Myocyte (in vitro differentiated cells): ENCODE measurements at regions not wholly inside any gene's neighbourhood (a gene's known extent, or its start where the extent isn't known, plus 50 kb on each side); places are given as distances from the start of the nearest gene placed in this dataset.
"Not testable (repeated sequence)": the region's sequence is repeated elsewhere in the genome, so short reads cannot be mapped to it uniquely, and the experiment has no call there.

Experiments used
- DNase-seq: peaks from one replicate; pipeline ENCODE4 v3.0.0-alpha.2; 2012; ENCODE audit warnings: low read depth

DNA sequence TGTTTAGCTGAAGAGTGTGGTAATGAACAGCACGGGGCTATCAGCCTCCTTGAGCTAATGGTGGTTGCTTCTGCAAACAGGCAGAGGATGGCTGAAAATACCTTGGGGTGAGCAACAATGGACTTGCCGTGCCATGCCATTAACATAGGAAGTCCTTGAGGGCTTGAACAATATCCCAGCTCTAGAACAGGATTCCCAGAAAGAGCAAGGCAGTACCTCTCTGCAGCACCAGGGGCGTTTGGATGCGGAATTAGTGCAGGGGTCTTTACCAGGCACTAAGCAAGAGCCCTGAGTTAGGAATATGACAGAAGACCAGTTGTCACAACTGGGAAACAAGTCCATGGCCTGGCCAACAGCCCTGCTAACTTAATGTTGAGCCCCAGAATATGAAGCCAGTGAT lies 143.2 kb upstream of the COBL start:
- no peak for DNase-seq

DNA sequence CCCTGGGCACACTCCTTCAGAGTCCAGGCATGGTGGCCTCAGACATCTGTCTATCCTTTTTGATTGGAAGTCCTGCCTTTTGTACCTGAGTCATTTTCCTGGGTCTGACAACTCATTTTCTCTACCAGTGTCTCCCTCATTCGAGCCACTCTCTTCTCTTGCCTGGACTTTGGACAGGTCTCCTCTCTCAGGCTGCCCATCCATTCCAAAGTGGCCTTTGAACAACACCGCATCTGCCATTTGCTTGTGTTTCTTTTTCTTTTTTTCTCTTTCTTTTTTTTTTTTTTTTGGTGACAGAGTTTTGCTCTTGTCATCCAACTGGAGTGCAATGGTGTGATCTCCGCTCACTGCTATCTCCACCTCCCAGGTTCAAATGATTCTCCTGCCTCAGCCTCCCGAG lies 142.1 kb upstream of the COBL start:
- no peak for DNase-seq

DNA sequence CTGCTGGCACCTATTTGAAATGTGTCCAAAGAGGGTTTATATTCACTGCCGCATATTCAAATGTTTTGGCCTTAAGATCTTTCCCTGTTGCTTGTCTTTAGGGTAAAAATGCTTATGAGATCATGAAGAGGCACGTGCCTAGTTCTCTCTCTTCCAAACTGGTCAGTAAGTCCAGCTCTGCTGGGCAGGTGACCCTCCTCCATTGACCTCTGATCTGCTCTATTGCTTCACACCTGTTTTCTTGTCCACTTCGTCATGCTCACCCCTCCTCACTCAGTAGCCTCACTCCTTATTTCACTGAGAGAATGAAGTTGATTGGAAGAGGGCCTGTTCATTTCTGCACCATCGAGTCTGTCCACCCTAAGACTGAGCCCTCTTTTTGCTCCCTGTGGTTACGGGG lies 140.5 kb upstream of the COBL start:
- DNase-seq = no peak

DNA sequence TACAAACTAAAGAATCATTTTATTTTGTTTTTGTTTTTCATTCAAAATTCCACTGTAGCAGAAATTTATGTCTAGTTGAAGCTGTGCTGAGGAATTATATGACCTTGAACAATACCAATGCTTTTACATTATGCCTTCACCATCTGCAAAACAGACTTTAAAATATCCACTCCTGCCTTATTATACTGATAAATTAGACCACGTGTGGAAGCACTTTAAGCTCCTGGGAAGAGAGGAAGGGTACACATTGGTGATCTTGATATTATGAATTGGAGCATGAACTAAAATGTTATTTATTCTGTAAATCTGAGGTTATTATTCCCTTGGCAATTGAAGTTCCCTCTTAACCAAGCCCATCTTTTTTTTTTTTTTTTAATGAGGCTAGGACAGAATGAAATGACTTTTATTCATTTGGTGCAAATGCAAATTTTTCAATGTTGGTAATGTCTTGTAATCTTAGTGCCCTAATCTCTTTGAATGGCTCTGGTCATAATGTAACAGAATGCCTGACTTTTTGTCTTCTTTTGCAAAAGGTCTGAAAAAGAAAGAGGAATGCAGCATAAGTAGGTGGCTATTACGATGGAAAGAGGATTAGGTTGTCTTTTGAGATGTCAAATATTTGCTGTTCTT lies 139.9 kb upstream of the COBL start:
- no peak for DNase-seq

DNA sequence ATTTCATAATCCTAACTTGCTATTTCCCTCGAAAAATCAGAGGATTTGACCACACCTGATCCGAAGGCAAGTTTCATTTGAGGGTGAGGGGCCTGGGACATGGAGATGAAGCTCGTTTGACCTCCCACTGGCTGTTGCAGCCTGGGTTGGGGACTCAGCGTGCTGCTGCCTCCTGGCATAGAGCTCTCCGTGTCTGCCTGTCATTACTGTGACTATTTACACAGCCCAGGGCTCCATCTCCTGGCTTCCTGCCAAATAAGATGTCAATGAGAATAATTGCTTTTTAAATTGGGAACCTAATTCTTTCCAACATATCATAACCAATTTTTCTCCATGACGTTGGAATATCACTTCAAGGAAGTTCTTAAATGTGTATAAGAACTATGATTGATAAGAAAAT lies 139.3 kb upstream of the COBL start:
- DNase-seq = no peak

DNA sequence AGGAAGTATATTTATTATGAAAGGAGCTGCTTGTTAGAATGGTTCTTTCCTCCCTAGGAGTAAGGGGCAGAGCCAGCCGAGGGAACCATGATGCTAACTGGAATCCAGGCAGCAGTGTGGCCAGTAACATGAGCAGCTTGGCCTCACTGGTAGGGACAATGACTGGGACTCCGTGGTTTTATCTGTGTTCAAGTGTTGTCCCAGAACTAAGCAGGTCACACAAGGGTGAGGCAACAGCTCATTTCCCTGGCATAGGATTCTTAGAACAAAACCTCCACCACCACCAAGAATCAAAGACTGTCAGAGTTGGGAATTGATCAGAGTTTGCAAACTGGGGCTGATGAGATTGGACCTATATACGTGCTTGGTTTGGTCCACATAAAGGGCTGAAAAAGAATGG lies 138.9 kb upstream of the COBL start:
- DNase-seq = no peak

DNA sequence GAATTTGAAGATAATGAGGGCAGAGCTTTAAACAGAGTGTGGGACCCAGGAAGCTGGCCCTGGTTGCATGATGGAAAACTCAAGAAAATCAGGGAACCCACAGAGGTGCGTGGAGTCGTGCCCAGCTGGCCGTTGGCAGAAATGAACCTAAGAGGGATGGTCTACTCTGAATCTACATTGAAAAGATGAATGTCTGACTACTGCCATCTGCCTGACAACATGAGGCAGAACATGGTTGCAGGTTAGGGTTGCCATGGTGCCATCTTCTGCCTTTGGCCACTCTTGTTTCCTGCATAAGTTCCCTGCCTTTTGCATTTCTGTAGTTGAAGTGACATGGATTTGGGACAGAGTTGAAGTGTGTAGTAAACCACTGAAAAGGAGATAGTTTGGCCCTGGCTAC lies 138.5 kb upstream of the COBL start:
- no peak for DNase-seq

DNA sequence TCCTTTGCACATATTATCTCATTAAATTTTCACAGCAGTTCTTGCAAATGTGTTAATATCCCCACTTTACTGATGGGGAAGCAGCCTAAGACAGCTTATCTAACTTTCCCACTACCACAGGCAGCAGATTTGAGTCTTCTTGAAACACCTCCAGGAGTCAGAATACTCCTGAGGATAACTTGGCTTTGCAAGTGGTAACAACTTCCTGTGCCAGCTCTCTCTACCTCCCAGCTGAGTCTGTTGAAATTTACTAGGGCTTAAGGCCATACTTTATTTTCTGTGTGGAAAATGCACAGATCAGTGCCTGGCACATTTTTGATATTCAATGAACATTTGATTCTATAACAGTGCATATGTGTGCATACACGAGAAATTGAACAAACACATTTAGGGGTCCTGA lies 136.1 kb upstream of the COBL start:
- DNase-seq = no peak

DNA sequence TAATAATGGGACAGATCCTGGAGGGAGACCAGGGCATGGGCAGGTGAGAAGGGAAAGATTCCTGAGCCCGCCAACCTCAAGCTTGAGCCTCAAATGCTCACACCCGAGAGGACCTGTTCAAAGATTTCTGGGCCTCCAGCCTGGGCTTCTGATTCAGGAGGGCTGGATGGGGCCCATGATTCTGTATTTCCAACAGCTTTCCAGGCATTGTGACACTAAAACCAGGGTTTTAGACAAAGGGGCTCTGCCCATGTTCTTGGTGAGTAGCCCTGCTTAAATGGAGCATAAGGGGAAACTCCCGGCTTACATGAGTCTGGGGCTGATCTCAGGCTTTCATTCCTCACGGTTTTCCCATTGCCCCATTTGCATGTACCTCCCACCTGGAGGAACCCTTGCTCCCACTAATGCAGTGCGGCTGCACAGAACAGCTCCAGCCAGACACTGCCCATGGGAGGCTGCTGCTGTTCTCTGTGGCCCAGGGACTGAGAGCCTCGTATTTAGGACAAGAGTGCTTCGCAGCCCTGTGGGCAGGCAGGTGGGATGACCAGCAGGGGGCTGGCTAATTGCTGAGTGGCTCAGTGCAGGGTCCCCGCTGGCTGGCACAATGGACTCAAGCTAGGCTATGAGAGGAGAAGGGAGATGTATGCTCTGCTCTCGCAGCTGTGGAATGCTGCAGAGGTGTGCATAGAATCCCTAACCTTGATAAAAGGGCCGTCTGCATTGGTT lies 135.3 kb upstream of the COBL start:
- DNase-seq = no peak

DNA sequence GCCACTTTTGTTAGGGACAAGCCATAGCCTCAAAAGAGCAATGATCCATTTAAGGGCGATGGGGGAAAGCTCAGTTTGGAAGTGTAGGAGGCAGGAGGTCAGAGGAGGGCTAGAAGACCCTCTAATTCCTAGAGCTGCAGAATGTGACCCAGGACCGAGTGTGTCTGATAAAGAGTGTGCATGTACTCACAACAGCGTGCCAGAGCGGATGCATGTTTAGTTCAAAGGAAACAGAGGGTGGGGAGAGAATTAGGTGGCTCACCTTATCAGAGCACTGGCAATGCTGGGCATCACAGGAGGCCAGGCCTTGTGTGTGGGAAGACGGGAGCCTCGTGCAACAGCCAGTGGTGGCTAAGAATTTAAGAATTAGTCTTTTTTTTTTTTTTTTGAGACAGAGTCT lies 133.9 kb upstream of the COBL start:
- DNase-seq = no peak

DNA sequence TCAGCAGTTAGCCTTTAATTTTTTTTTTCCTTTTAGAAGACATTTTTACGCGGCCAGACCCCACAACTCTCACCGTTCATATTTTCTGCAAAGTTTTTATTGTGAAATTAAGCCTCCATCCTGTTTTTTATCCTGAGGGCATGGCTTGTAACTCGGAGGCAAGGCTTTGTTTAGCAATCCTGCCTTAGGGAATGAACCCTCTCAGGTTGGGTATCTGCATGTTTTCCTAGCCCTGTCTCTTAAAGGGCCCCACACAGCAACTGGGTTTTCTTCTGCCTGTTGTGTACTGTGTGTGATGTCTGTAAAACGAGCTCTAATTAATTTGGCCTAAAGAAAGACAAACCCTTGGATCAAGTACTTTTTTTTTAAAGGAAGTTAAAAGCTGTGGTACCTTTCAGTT lies 130.2 kb upstream of the COBL start:
- no peak for DNase-seq

DNA sequence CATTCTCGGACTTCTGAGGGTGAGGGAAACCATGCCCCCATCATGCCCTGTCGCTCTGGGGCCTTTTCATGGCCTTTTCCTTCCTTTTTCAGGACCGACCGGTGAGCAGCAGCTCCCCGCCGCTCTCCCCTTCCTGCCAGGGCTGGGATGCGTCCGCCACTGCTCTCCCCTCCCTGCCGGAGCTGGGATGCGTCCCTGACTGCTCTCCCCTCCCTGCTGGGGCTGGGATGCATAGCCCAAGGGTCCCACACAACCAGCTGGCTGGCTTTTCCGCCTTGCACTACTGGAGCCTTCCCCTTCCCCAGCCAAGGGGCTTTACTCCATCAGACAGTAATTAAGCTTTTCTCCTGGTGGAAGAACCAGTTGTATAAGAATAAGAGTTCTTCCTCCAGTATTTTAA lies 129.7 kb upstream of the COBL start:
- DNase-seq = no peak

DNA sequence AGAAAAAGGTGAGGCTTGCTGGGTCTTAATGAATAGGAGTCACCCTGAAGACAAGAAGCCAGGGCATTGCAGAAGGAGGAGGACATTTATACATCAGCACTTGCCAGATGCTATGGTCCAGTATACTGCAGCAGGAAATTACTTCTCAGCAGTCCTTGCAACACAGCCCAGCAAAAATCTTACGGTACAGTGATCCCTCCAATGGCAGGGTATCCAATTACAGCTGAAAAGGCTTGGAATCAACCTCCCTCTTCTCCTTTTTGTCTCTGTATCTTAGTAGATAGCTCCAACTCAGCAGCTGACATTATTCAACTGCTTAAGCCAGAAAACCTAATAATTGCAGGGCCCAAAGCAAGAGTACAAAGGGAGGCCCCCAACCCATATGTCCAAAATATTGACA lies 128.3 kb upstream of the COBL start:
- no peak for DNase-seq

DNA sequence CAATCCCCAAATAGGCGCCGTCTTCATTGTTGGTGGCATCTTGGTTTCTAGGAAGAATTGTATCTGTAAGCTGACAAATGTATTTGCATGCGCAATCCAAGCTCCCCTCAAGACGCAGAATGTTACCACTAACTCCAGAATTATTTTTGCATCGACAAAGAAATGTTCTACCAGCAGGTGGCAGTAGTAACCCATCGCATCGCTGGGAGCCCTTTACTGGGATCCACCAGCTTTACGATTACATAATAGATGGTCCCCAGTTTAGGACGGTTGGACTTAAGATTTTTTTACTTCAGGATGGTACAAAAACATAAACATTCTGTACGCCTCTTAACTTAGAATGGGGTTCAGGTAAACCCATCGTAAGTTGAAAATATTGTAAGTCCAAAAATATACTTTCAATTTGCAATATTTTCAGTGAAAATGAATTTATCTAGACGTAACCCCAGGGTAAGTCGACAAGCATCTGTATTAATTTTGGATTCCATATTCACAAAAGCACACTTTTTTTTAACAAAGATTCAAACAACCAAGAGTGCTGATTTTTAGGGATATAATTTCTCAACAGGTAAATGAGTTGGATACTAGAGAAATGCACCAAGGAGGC lies 114.0 kb upstream of the COBL start:
- peak; percentile 77 for DNase-seq

DNA sequence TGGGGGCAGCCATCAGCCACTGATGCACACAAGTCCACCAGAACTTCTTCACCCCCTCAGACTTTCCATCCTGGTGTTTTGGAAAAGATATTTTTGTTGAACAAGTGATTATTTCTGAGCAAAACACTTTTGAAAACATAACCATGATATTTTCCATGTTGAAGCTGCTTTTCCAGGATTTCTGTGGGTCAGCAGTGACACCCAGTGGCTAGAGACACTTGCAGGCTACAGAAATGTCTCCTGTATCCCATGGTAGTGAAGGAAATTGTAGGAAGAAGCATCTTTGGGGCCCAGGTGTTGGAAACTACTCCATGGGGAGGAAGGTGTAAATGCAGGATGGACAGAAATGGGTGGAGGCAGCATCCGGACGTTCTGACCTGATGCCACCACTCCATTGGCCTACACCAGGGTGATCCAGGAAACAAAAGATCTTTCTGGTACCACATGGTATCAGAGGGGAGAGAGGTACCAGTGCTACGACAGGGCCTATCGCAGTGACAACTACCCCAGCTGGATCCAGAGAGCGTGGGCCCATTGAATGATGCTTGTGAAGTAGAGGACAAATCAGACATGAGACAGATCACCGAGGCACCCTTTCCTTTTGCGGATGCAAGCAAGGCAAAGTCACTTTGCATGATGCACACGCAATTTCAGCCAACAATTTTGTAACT lies 111.7 kb upstream of the COBL start:
- DNase-seq = peak; percentile 3

DNA sequence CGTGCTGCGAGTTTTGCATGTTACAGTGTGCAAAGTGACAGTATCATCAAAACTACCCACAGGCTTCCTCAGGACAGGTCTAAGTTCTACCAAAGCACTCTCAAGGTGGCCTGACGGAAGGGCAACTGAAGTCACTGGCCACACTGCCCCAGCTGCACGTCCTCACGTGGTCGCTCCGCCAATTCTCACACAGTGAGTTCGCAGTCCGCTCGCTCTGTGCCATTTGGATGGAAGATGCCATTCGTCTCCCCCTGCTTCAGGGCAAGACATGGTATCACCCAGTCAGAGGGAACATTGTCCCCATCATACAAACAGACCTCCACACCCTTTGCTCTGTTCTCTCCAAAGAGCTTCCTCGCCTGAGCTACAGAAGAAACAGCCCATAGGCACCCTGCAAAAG lies 109.6 kb upstream of the COBL start:
- no peak for DNase-seq

DNA sequence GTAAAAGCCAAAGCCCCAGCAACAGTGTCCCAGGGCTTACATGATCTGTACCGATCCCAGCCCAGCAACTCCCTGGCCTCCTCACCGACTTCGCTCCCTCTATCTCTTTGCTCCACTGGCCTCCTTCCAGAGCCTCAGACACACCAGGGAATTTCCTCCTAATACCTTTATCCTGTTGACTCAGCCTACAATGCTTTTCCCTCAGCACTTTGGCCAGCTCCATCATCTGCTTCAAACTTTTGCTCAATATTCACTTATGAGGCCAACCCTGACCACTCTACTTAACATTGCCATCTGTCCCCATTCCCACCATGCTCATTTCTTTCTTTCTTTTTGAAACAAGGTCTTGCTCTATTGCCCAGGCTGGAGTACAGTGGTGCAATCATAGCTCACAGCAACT lies 93.3 kb upstream of the COBL start:
- not testable (repeated sequence) for DNase-seq

DNA sequence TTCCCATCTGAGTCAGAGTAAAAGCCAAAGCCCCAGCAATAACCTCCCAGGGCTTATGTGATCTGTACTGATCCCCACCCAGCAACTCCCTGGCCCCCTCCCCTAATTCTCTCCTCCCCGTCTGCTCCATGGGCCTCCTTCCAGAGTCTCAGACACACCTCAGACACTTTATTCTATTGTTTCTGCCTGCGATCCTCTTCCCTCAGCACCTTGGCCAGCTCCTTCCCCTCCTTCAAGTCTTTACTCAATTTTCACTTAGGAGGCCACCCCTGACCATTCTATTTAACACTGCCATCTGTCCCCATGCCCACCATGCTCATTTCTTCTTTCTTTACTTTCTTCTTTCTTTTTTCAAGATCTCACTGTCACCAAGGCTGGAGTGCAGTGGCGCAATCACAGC lies 81.0 kb upstream of the COBL start:
- DNase-seq = not testable (repeated sequence)

DNA sequence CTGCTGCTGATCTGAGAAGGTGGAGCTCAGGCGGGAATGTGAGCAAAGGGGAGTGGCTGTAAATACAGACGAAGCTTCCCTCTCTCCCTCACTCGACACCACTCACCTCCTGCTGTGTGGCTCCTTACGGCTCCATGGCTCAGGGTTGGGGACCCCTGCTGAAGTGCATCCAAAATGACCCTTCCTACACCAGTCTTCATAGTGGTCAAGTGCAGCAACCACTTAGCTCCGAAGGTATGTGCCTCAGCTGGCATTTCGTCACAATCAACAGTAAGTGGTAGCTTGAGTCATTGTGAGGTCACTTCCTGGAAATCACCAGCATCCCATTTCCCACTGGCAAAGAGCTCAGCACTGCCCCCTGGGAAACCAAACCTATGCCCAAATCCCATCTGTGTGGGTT lies 76.4 kb upstream of the COBL start:
- DNase-seq = not testable (repeated sequence)

DNA sequence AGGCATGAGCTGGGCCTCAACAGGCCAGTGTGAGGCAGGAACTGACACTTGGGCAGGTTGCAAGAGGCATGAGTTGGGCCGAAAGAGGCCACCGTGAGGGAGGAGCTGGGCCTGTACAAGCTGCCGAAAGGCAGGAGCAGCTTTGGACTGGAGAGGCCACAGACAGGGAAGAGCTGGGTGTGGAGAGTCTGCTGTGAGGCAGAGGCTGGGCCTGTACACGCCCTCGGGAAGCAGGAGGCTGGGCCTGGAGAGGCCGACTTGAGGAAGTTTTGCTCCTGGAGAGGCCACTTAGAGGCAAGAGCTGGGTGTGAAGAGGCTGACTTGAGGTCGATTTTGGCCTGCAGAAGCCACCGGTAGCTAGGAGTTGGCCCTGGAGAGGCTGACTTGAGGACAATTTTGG lies 73.3 kb upstream of the COBL start:
- not testable (repeated sequence) for DNase-seq

DNA sequence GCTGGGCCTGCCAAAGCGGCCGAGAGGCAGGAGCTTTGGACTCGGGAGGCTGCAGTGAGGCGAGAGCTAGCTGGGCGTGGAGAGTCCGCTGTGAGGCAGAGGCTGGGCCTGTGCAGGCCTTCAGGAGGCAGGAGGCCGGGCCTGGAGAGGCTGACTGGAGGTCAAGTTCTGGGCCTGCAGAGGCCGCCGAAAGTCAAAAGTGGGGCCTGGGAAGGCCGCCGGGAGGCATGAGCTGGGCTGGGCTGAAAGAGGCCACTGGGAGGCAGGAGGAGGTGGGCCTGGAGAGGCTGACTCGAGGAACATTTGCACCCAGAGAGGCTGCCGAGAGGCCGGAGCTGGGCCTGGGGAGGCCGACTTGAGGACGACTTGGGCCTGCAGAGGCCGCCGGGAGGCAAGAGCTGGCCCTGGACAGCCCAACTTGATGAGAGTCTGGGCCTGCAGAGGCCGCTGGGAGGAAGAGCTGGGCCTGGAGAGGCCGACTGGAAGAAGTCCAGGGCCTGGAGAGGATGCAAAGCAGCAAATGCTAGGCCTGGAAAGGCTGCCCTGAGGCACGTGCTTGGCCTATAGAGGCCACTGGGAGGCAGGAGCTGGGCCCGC lies 72.7 kb upstream of the COBL start:
- not testable (repeated sequence) for DNase-seq

DNA sequence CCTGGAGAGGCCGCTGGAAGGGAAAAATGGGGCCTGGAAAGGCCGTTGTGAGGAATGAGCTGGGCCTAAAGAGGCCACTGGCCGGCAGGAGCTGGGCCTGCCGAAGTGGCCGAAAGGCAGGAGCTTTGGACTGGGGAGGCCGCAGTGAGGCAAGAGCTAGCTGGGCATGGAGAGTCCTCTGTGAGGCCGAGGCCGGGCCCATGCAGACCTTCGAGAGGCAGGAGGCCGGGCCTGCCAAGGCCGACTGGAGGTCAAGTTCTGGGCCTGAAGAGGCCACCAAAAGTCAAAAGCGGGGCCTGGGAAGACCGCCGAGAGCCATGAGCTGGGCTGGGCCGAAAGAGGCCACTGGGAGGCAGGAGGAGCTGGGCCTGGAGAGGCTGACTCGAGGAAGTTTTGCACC lies 71.6 kb upstream of the COBL start:
- DNase-seq = not testable (repeated sequence)
